NCI-H1092 treated with DMSO at 0.1 percent for 48 hours (cell line): ENCODE measurements at regions not wholly inside any gene's neighbourhood (a gene's known extent, or its start where the extent isn't known, plus 50 kb on each side); places are given as distances from the start of the nearest gene placed in this dataset.
A peak's percentile ranks its signal among the peaks of the same experiment; 100 is the strongest.
"Not testable (repeated sequence)": the region's sequence is repeated elsewhere in the genome, so short reads cannot be mapped to it uniquely, and the experiment has no call there.

Experiments used
- DNase-seq: peaks from one replicate; lab custom pipeline; 2025; lab: John Stamatoyannopoulos, UW

- no peak for DNase-seq
Measured at GRCh38 chr10:31686599-31686998, 242.0 kb downstream of the ARHGAP12 start.

- no peak for DNase-seq
Measured at GRCh38 chr10:31683682-31684081, 244.9 kb downstream of the ARHGAP12 start.

GRCh38 chr10:31679936-31680335 is 248.7 kb downstream of the ARHGAP12 start:
- no peak for DNase-seq

GRCh38 chr10:31678575-31679516 is 249.8 kb downstream of the ARHGAP12 start:
- DNase-seq = no peak

GRCh38 chr10:31678139-31678536 is 250.5 kb downstream of the ARHGAP12 start:
- DNase-seq = peak; percentile 56

- DNase-seq = peak; percentile 36
Measured at GRCh38 chr10:31677195-31678138, 251.2 kb downstream of the ARHGAP12 start.

- no peak for DNase-seq
Measured at GRCh38 chr10:31675726-31676125, 252.9 kb downstream of the ARHGAP12 start.

GRCh38 chr10:31669357-31669756 is 259.3 kb downstream of the ARHGAP12 start:
- DNase-seq = no peak

GRCh38 chr10:31668326-31668725 is 260.3 kb downstream of the ARHGAP12 start:
- DNase-seq = no peak

GRCh38 chr10:31665764-31666279 is 262.8 kb downstream of the ARHGAP12 start:
- DNase-seq = not testable (repeated sequence)

- DNase-seq = no peak
Measured at GRCh38 chr10:31664803-31665202, 263.8 kb downstream of the ARHGAP12 start.

- DNase-seq = not testable (repeated sequence)
Measured at GRCh38 chr10:31664071-31664470, 264.6 kb downstream of the ARHGAP12 start.

- DNase-seq = no peak
Measured at GRCh38 chr10:31660300-31660699, 268.3 kb downstream of the ARHGAP12 start.

GRCh38 chr10:31659665-31660064 is 269.0 kb downstream of the ARHGAP12 start:
- DNase-seq = no peak

GRCh38 chr10:31657434-31657872 is 271.2 kb downstream of the ARHGAP12 start:
- DNase-seq = no peak

GRCh38 chr10:31656851-31657433 is 271.7 kb downstream of the ARHGAP12 start:
- DNase-seq = no peak

GRCh38 chr10:31652038-31652437 is 276.6 kb downstream of the ARHGAP12 start:
- DNase-seq = no peak

GRCh38 chr10:31650010-31650409 is 278.6 kb downstream of the ARHGAP12 start:
- no peak for DNase-seq

GRCh38 chr10:31648966-31649365 is 279.7 kb downstream of the ARHGAP12 start:
- no peak for DNase-seq

- no peak for DNase-seq
Measured at GRCh38 chr10:31647861-31648260, 280.8 kb downstream of the ARHGAP12 start.

GRCh38 chr10:31646519-31646918 is 282.1 kb downstream of the ARHGAP12 start:
- DNase-seq = no peak

- no peak for DNase-seq
Measured at GRCh38 chr10:31645786-31646185, 282.8 kb downstream of the ARHGAP12 start.
